Bronchial epithelial cell (primary cell): ENCODE measurements at regions not wholly inside any gene's neighbourhood (a gene's known extent, or its start where the extent isn't known, plus 50 kb on each side); places are given as distances from the start of the nearest gene placed in this dataset.

Source experiments
- DNase-seq: peaks from one replicate; pipeline ENCODE4 v3.0.0-alpha.2; 2010; ENCODE audit warnings: low read depth
- FAIRE-seq: peaks from 2 replicates; lab custom pipeline; 2011; peaks lifted over from hg19 to GRCh38; lab: Jason Lieb, UNC
- H3K27me3 ChIP-seq: 2 replicates; pipeline ENCODE4 v1.5.1; 2011; ENCODE audit warnings: low read length; ENCODE audit not compliant: control insufficient read depth, insufficient read depth
- H3K36me3 ChIP-seq: 2 replicates; pipeline ENCODE4 v1.5.1; 2011; ENCODE audit warnings: low read length; ENCODE audit not compliant: control insufficient read depth, insufficient read depth
- H3K4me3 ChIP-seq: 2 replicates; pipeline ENCODE4 v1.5.1; 2011; ENCODE audit warnings: mild to moderate bottlenecking, low read depth, low read length, control low read depth
- TF ChIP-seq, protein P1 (sequence below): IDR thresholded peaks from 2 replicates; pipeline ENCODE4 v1.5.1; 2011; ENCODE audit warnings: mild to moderate bottlenecking, moderate library complexity, low read length, control low read depth, inconsistent platforms; ENCODE audit not compliant: insufficient read depth, severe bottlenecking

DNA sequence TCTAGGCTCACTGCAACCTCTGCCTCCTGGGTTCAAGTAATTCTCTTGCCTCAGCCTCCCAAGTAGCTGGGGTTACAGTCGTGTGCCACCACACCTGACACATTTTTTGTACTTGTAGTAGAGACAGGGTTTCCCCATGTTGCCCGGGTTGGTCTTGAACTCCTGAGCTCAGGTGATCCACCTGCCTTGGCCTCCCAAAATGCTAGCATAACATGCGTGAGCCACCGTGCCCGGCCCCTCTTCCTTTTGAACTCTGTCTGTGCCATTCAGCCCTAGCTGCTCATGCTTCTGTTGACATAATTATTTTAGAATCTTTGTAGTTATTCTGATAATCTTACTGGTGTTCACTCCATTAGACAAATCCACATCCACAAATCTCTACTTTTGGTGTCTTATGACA is 1231.3 kb upstream of the ADGRL3 start:
- DNase-seq, result no peak
- no peak overlapping the region for H3K4me3 ChIP-seq
- no peaks in the 10 kb centered on the region for H3K36me3 ChIP-seq
- no peaks in the 10 kb centered on the region for H3K27me3 ChIP-seq
- FAIRE-seq, result no peak
- TF ChIP-seq, protein P1, sequence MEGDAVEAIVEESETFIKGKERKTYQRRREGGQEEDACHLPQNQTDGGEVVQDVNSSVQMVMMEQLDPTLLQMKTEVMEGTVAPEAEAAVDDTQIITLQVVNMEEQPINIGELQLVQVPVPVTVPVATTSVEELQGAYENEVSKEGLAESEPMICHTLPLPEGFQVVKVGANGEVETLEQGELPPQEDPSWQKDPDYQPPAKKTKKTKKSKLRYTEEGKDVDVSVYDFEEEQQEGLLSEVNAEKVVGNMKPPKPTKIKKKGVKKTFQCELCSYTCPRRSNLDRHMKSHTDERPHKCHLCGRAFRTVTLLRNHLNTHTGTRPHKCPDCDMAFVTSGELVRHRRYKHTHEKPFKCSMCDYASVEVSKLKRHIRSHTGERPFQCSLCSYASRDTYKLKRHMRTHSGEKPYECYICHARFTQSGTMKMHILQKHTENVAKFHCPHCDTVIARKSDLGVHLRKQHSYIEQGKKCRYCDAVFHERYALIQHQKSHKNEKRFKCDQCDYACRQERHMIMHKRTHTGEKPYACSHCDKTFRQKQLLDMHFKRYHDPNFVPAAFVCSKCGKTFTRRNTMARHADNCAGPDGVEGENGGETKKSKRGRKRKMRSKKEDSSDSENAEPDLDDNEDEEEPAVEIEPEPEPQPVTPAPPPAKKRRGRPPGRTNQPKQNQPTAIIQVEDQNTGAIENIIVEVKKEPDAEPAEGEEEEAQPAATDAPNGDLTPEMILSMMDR, result no peak

DNA sequence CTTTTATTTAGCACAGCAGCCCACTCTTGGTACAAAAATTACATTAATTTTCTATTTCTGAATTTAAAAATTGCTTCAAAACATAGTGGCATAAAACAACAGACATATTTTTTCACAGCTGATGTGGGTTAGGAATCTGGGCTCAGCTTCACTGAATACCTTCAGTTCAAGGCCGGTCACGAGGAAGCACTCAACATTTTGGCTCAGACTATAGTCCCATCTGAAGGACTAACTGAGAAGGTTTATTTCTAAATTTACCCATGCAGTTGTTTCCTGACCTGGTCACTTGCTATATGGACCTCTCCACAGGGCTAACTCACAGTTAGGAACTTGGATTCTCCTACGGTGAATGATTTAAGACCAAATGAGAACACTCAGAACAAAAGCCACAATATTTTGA is 1230.2 kb upstream of the ADGRL3 start:
- no peak for FAIRE-seq
- Histone ChIP-seq H3K36me3 (no peaks in the 10 kb centered on the region), H3K4me3 (no peak overlapping the region), H3K27me3 (no peaks in the 10 kb centered on the region)
- DNase-seq, result no peak
- TF ChIP-seq, protein P1, result no peak

DNA sequence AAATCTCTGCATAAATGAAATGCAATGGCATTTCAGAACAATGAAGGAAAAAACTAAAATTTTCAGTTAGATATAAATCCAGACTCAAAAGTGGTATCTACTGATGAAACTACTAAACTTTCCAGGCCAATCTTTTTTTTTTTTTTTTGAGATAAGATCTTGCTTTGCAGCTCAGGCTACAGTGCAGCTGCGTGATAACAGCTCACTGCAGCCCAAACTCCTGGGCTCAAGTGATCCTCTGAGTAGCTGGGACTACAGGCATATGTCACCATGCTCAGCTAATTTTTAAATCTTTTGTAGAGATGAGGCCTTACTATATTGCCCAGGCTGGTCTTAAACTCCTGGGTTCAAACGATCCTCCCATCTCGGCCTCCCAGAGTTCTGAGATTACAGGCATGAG is 1228.2 kb upstream of the ADGRL3 start:
- DNase-seq (no peak), FAIRE-seq (no peak)
- no peaks in the 10 kb centered on the region for H3K27me3 ChIP-seq
- no peak overlapping the region for H3K4me3 ChIP-seq
- no peaks in the 10 kb centered on the region for H3K36me3 ChIP-seq
- TF ChIP-seq, protein P1, result no peak

GRCh38 chr4:59973492-59973891 is 1226.6 kb upstream of the ADGRL3 start:
- Histone ChIP-seq H3K36me3 (no peaks in the 10 kb centered on the region), H3K4me3 (no peak overlapping the region), H3K27me3 (no peaks in the 10 kb centered on the region)
- TF ChIP-seq, protein P1, result no peak
- FAIRE-seq (no peak), DNase-seq (no peak)

DNA sequence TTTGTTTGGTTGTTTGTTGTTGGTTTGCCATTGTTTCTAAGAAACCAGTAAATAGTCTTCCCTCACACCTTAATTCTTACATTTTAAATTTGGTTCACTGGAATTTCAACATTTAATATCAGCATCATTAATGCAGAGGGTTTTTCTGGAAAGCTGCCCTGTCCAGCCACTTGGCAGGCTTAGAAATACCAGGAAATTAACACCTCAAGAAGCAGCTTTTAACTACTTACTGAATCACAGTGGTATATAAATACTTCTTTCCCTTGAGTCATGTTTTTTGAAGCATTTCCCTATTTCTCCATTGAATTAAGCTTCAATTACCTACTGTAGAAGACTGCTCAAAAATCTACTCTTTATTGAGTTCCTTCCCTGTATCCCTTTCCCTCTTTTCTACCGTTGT is 1221.1 kb upstream of the ADGRL3 start:
- TF ChIP-seq, protein P1, result no peak
- FAIRE-seq, result no peak
- DNase-seq, result no peak
- no peaks in the 10 kb centered on the region for H3K36me3 ChIP-seq
- H3K27me3 ChIP-seq, result no peaks in the 10 kb centered on the region
- no peak overlapping the region for H3K4me3 ChIP-seq

DNA sequence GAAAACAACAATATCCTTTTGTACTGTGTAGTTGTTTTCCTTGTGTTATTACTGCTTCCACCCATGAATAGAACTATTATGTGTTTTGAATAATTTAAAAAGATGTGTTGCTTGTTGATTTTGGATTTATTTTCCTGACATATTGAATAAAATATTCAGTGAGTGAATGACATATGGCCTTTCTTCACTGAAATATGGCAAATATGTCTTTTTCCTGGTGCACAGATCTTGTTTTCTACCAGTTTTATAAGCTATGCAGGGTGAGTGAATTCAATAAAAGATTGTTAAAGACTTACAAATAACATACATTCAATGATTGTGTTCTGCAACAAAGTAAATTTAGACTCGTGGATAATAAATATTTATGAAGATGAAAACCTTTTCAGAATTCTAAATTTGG is 1216.3 kb upstream of the ADGRL3 start:
- Histone ChIP-seq H3K27me3 (no peaks in the 10 kb centered on the region), H3K4me3 (no peak overlapping the region), H3K36me3 (no peaks in the 10 kb centered on the region)
- no peak for FAIRE-seq
- DNase-seq, result no peak
- TF ChIP-seq, protein P1, result no peak
